Putamen (tissue), 1 donor: ENCODE measurements at regions not wholly inside any gene's neighbourhood (a gene's known extent, or its start where the extent isn't known, plus 50 kb on each side); places are given as distances from the start of the nearest gene placed in this dataset.

Source experiments
- DNase-seq: peaks from one replicate; pipeline ENCODE4 v3.0.0-alpha.2; 2016; ENCODE audit warnings: low spot score

GRCh38 chr15:95290176-95290974, 1040.1 kb upstream of the NR2F2 start:
- no peak for DNase-seq

- DNase-seq, result no peak
These were observed 1038.5 kb upstream of the NR2F2 start for GRCh38 chr15:95291898-95292472.

GRCh38 chr15:95292785-95293450, 1037.6 kb upstream of the NR2F2 start:
- no peak for DNase-seq

GRCh38 chr15:95293456-95294031, 1037.0 kb upstream of the NR2F2 start:
- no peak for DNase-seq

- DNase-seq, result no peak
These were observed 1035.1 kb upstream of the NR2F2 start for GRCh38 chr15:95295363-95295762.

- no peak for DNase-seq
These were observed 1034.4 kb upstream of the NR2F2 start for GRCh38 chr15:95295896-95296625.

GRCh38 chr15:95296643-95297042, 1033.9 kb upstream of the NR2F2 start:
- DNase-seq, result no peak

- no peak for DNase-seq
These were observed 1031.8 kb upstream of the NR2F2 start for GRCh38 chr15:95298729-95299128.

- DNase-seq, result no peak
These were observed 1029.5 kb upstream of the NR2F2 start for GRCh38 chr15:95300958-95301357.

- no peak for DNase-seq
These were observed 1028.3 kb upstream of the NR2F2 start for GRCh38 chr15:95302206-95302605.

- no peak for DNase-seq
These were observed 1027.7 kb upstream of the NR2F2 start for GRCh38 chr15:95302809-95303208.

- DNase-seq, result no peak
These were observed 1026.8 kb upstream of the NR2F2 start for GRCh38 chr15:95303713-95304112.

- DNase-seq, result no peak
These were observed 1026.2 kb upstream of the NR2F2 start for GRCh38 chr15:95304151-95304946.

- DNase-seq, result no peak
These were observed 1025.5 kb upstream of the NR2F2 start for GRCh38 chr15:95304947-95305400.

GRCh38 chr15:95307115-95307514, 1023.4 kb upstream of the NR2F2 start:
- no peak for DNase-seq

GRCh38 chr15:95319242-95319641, 1011.3 kb upstream of the NR2F2 start:
- no peak for DNase-seq

- DNase-seq, result no peak
These were observed 1006.7 kb upstream of the NR2F2 start for GRCh38 chr15:95323796-95324195.

GRCh38 chr15:95324656-95325055, 1005.8 kb upstream of the NR2F2 start:
- no peak for DNase-seq

GRCh38 chr15:95325763-95326404, 1004.6 kb upstream of the NR2F2 start:
- no peak for DNase-seq

GRCh38 chr15:95326431-95327182, 1003.9 kb upstream of the NR2F2 start:
- no peak for DNase-seq
